ENCODE measurements at regions not wholly inside any gene's neighbourhood (a gene's known extent, or its start where the extent isn't known, plus 50 kb on each side); places are given as distances from the start of the nearest gene placed in this dataset.

- RAD21 ChIA-PET (ENCODE audit: unreplicated experiment), result no interaction called here
- ATAC-seq, result no peak
- FAIRE-seq, result no peak
Observed at GRCh38 chr6:100167585-100167984, 173.6 kb upstream of the MCHR2 start.

More at GRCh38 chr6:100167585-100167984, 173.6 kb upstream of the MCHR2 start:
- Histone ChIP-seq H3K36me3 (ENCODE audit: control insufficient read depth in 2 of 2, insufficient read depth in 2 of 2, low read length in 1 of 2) (no peaks in the 10 kb centered on the region), H3K27me3 (replicated peaks in 1 of 2; ENCODE audit: control insufficient read depth in 2 of 2, insufficient read depth in 2 of 2, low read length in 1 of 2) (peaks cover 0 to 2% of the 10 kb centered on the region in 2 experiments; a peak in 1 of 4 replicates), H3K79me2 (ENCODE audit: control insufficient read depth, insufficient read depth, low read length) (no peaks in the 10 kb centered on the region), H2AFZ (ENCODE audit: control insufficient read depth, low read depth, low read length) (no peak overlapping the region), H3K9me3 (replicated peaks; ENCODE audit: control insufficient read depth, insufficient read depth, low read length) (no peaks in the 10 kb centered on the region; the same call in 2 of the 3 replicates), H3K9ac (ENCODE audit: control insufficient read depth, insufficient read depth, low read length) (no peak overlapping the region), H3K4me2 (ENCODE audit: control insufficient read depth, insufficient read depth) (no peak overlapping the region), H3K4me3 (no peak overlapping the region), H4K20me1 (ENCODE audit: control insufficient read depth, insufficient read depth) (no peaks in the 10 kb centered on the region), H3K27ac (ENCODE audit: control insufficient read depth, insufficient read depth) (no peak overlapping the region), H3K4me1 (ENCODE audit: control insufficient read depth, insufficient read depth, low read length) (peaks cover 6% of the 10 kb centered on the region)
- no peak for DNase-seq (ENCODE audit: low read depth, low spot score)
- ChIA-PET CTCF (no interaction called here), SMC1A (ENCODE audit: uncharacterized antibody, unreplicated experiment) (interaction anchor here (0.6 to 2.3 kb wide), 5 partner anchors 9 to 790 kb away, joined by 3 to 8 read pairs (median 3); no protein-coding TSS in a partner anchor), POLR2A (no interaction called here)
- BruUV-seq (replicated peaks), result no TSS peak
- TF ChIP-seq KDM1A (IDR thresholded peaks at IDR 0.05; ENCODE audit: borderline replicate concordance) (no peak), HDAC6 (IDR thresholded peaks at IDR 0.05; ENCODE audit: unreplicated experiment) (no peak), E2F8 (IDR thresholded peaks at IDR 0.05; ENCODE audit: low read depth, partially characterized antibody) (no peak), HCFC1 (IDR thresholded peaks at IDR 0.05; ENCODE audit: low read length) (no peak), SMC3 (IDR thresholded peaks at IDR 0.05; ENCODE audit: borderline replicate concordance, low read length) (no peak), SMAD1 (IDR thresholded peaks at IDR 0.05; ENCODE audit: low read depth, partially characterized antibody) (no peak), MXI1 (IDR thresholded peaks at IDR 0.05; ENCODE audit: low read depth, low read length) (no peak), SMARCA5 (IDR thresholded peaks at IDR 0.05) (no peak), ZNF384 (IDR thresholded peaks at IDR 0.05; ENCODE audit: borderline replicate concordance, low read depth, low read length) (no peak), BACH1 (IDR thresholded peaks at IDR 0.05; ENCODE audit: borderline replicate concordance) (no peak), SPI1 (IDR thresholded peaks at IDR 0.05; ENCODE audit: borderline replicate concordance, insufficient read depth, low read depth, low read length) (no peak), LARP7 (IDR thresholded peaks at IDR 0.05) (no peak), IKZF1 (conservative IDR thresholded peaks at IDR 0.05) (no peak), IRF3 (IDR thresholded peaks at IDR 0.05) (no peak), PRDM15 (CRISPR knock-in tag; IDR thresholded peaks at IDR 0.05) (no peak), CEBPB (IDR thresholded peaks at IDR 0.05; ENCODE audit: borderline replicate concordance in 1 of 2, low read depth in 2 of 2, low read length in 2 of 2) (no peak)
- in situ Hi-C loops (cut with MboI) (no loop called here), intact Hi-C loops (cut with micrococcal nuclease; ENCODE audit: unreplicated experiment) (no loop called here)
- WGBS (ENCODE audit: insufficient coverage, insufficient replicate concordance, low lambda C conversion rate, missing lambda C conversion rate), result 39% methylated on average over 4 of the region's 4 CpGs

Measured in GM12878 (cell line).